DMS53 (cell line): ENCODE measurements at regions not wholly inside any gene's neighbourhood (a gene's known extent, or its start where the extent isn't known, plus 50 kb on each side); places are given as distances from the start of the nearest gene placed in this dataset.
"Not testable (repeated sequence)": the region's sequence is repeated elsewhere in the genome, so short reads cannot be mapped to it uniquely, and the experiment has no call there.

Experiments used
- DNase-seq: peaks from one replicate; lab custom pipeline; 2025; lab: John Stamatoyannopoulos, UW

GRCh38 chr10:21057436-21057835 lies 160.3 kb upstream of the NEBL start:
- DNase-seq, result no peak

- DNase-seq, result no peak
These were observed 159.3 kb upstream of the NEBL start for GRCh38 chr10:21056461-21056860.

GRCh38 chr10:21055339-21056135 lies 158.4 kb upstream of the NEBL start:
- DNase-seq, result no peak

- DNase-seq, result no peak
These were observed 157.0 kb upstream of the NEBL start for GRCh38 chr10:21053953-21054690.

GRCh38 chr10:21052709-21053104 lies 155.6 kb upstream of the NEBL start:
- no peak for DNase-seq

- no peak for DNase-seq
These were observed 155.1 kb upstream of the NEBL start for GRCh38 chr10:21052072-21052708.

- no peak for DNase-seq
These were observed 152.4 kb upstream of the NEBL start for GRCh38 chr10:21049482-21049881.

GRCh38 chr10:21048068-21048467 lies 151.0 kb upstream of the NEBL start:
- no peak for DNase-seq

- no peak for DNase-seq
These were observed 150.4 kb upstream of the NEBL start for GRCh38 chr10:21047511-21047910.

- no peak for DNase-seq
These were observed 150.0 kb upstream of the NEBL start for GRCh38 chr10:21047096-21047495.

GRCh38 chr10:21043044-21043443 lies 145.9 kb upstream of the NEBL start:
- no peak for DNase-seq

- no peak for DNase-seq
These were observed 145.4 kb upstream of the NEBL start for GRCh38 chr10:21042536-21042935.

- no peak for DNase-seq
These were observed 144.8 kb upstream of the NEBL start for GRCh38 chr10:21041763-21042458.

- DNase-seq, result no peak
These were observed 142.6 kb upstream of the NEBL start for GRCh38 chr10:21039721-21040120.

GRCh38 chr10:21036757-21037156 lies 139.6 kb upstream of the NEBL start:
- no peak for DNase-seq

- not testable (repeated sequence) for DNase-seq
These were observed 137.7 kb upstream of the NEBL start for GRCh38 chr10:21034770-21035169.

- DNase-seq, result no peak
These were observed 137.1 kb upstream of the NEBL start for GRCh38 chr10:21034241-21034640.

GRCh38 chr10:21032587-21033319 lies 135.6 kb upstream of the NEBL start:
- DNase-seq, result no peak

- no peak for DNase-seq
These were observed 134.2 kb upstream of the NEBL start for GRCh38 chr10:21031232-21031795.

GRCh38 chr10:21030091-21030490 lies 133.0 kb upstream of the NEBL start:
- peak; percentile 76 for DNase-seq

- DNase-seq, result no peak
These were observed 125.7 kb upstream of the NEBL start for GRCh38 chr10:21022821-21023220.
